Endothelial cell of umbilical vein (primary cell): ENCODE measurements at regions not wholly inside any gene's neighbourhood (a gene's known extent, or its start where the extent isn't known, plus 50 kb on each side); places are given as distances from the start of the nearest gene placed in this dataset.

Experiments used
- BruUV-seq: library from RNA; stranded (reverse); fragments of 400-500 nt; replicated peaks from 2 replicates; lab custom pipeline; 2021; lab: Mats Ljungman, UMichigan
- CTCF ChIA-PET: fragments of 300-600, 350-600 bp; sonication (Branson Sonifier 250); formaldehyde crosslinking; loops from one replicate; lab custom pipeline; 2021; ENCODE audit warnings: antibody characterized with exemption, inconsistent platforms; lab: Charles Lee
- POLR2A ChIA-PET: fragments of 300-600, 350-600 bp; sonication (Branson Sonifier 250); formaldehyde crosslinking; loops from one replicate; lab custom pipeline; 2021; ENCODE audit warnings: antibody characterized with exemption, inconsistent platforms; lab: Charles Lee
- DNase-seq: peaks from one replicate; pipeline ENCODE4 v3.0.0-alpha.2; 2011; ENCODE audit warnings: low read depth, low spot score
- FAIRE-seq: peaks from 2 replicates; lab custom pipeline; 2011; peaks lifted over from hg19 to GRCh38; lab: Jason Lieb, UNC
- H2AFZ ChIP-seq: 2 replicates; pipeline ENCODE4 v1.6.0; 2012; ENCODE audit warnings: low read depth, low read length, control low read depth, inconsistent platforms
- H3K27ac ChIP-seq: 2 replicates; pipeline ENCODE4 v1.5.1; 2011; ENCODE audit warnings: low read depth, mild to moderate bottlenecking, control low read depth, low read length, moderate library complexity; ENCODE audit not compliant: insufficient read depth
- H3K27me3 ChIP-seq, 2 experiments: 2 replicates each; pipeline versions ENCODE4 v1.6.0 to v1.6.1; 2011; ENCODE audit warnings: low read length in 2 of 2, mixed read lengths in 1 of 2; ENCODE audit not compliant: control insufficient read depth in 2 of 2, insufficient read depth in 2 of 2
- H3K36me3 ChIP-seq, 2 experiments: 2 replicates in 1 of 2; 3 replicates in 1 of 2; pipeline ENCODE4 v1.5.1; 2011; ENCODE audit warnings: low read length in 2 of 2, mild to moderate bottlenecking in 1 of 2, moderate library complexity in 1 of 2; ENCODE audit not compliant: control insufficient read depth in 2 of 2, insufficient read depth in 2 of 2; ENCODE audit errors: extremely low read depth in 1 of 2
- H3K4me1 ChIP-seq: 3 replicates; pipeline ENCODE4 v1.5.1; 2011; ENCODE audit warnings: mild to moderate bottlenecking, low read length; ENCODE audit not compliant: control insufficient read depth, insufficient read depth; ENCODE audit errors: extremely low read depth
- H3K4me2 ChIP-seq: 2 replicates; pipeline ENCODE4 v1.6.1; 2011; ENCODE audit warnings: low read length, control low read depth, mixed read lengths; ENCODE audit not compliant: insufficient read depth
- H3K4me3 ChIP-seq, 3 experiments: fragments of 200-600 bp in 1 of 3; sonication (generic), shearing (Covaris generic) in 1 of 3; replicated peaks in 1 of 3; 2 replicates each; pipeline ENCODE4 v1.5.1; 2011 to 2016; ENCODE audit warnings: control low read depth in 3 of 3, low read length in 3 of 3, mild to moderate bottlenecking in 2 of 3, inconsistent platforms in 1 of 3, low read depth in 1 of 3, moderate library complexity in 1 of 3; ENCODE audit not compliant: insufficient read depth in 1 of 3
- H3K79me2 ChIP-seq: 2 replicates; pipeline ENCODE4 v1.6.0; 2012; ENCODE audit warnings: low read length, inconsistent platforms; ENCODE audit not compliant: control insufficient read depth, insufficient read depth
- H3K9ac ChIP-seq: replicated peaks from 2 replicates; pipeline ENCODE3; 2011; ENCODE audit warnings: low read length, control low read depth; ENCODE audit not compliant: insufficient read depth; ENCODE audit errors: extremely low read depth
- H3K9me1 ChIP-seq: replicated peaks from 3 replicates; pipeline ENCODE4 v1.6.0; 2011; ENCODE audit warnings: mild to moderate bottlenecking, low read length; ENCODE audit not compliant: control insufficient read depth, insufficient read depth; ENCODE audit errors: extremely low read depth
- H3K9me3 ChIP-seq: replicated peaks from 2 replicates; pipeline ENCODE4 v1.5.1; 2012; ENCODE audit warnings: low read length, inconsistent platforms; ENCODE audit not compliant: control insufficient read depth, insufficient read depth
- H4K20me1 ChIP-seq: replicated peaks from 2 replicates; pipeline ENCODE3; 2011; ENCODE audit warnings: mild to moderate bottlenecking, low read length; ENCODE audit not compliant: control insufficient read depth, insufficient read depth; ENCODE audit errors: extremely low read depth
- EZH2 ChIP-seq: IDR thresholded peaks from 2 replicates; pipeline ENCODE4 v1.6.1; 2012; ENCODE audit warnings: borderline replicate concordance, low read depth, mild to moderate bottlenecking, moderate library complexity, low read length, inconsistent platforms; ENCODE audit not compliant: severe bottlenecking
- FOS ChIP-seq: IDR thresholded peaks from 2 replicates; pipeline ENCODE4 v1.6.1; 2011; ENCODE audit warnings: mild to moderate bottlenecking, low read length, moderate library complexity, borderline replicate concordance; ENCODE audit not compliant: insufficient read depth
- GATA2 ChIP-seq: IDR thresholded peaks from 2 replicates; pipeline ENCODE4 v1.7.0; 2011; ENCODE audit warnings: low read depth, mild to moderate bottlenecking, moderate library complexity, mixed read lengths, low read length; ENCODE audit not compliant: insufficient read length, insufficient read depth
- JUN ChIP-seq: IDR thresholded peaks from 2 replicates; pipeline ENCODE4 v1.6.1; 2011; ENCODE audit warnings: borderline replicate concordance, low read depth; ENCODE audit not compliant: insufficient read length, insufficient read depth
- MAX ChIP-seq: IDR thresholded peaks from 2 replicates; pipeline ENCODE4 v1.6.1; 2011; ENCODE audit not compliant: insufficient read depth, insufficient read length
- MYC ChIP-seq: IDR thresholded peaks from one replicate; pipeline ENCODE4 v1.6.1; 2011; ENCODE audit warnings: mild to moderate bottlenecking, low read depth, low read length
- POLR2A ChIP-seq: IDR thresholded peaks from 2 replicates; pipeline ENCODE4 v1.6.1; 2012; ENCODE audit warnings: low read depth, mild to moderate bottlenecking, control low read depth, low read length
- POLR2AphosphoS5 ChIP-seq: IDR thresholded peaks from 2 replicates; pipeline ENCODE4 v1.6.1; 2012; ENCODE audit warnings: low read depth, mild to moderate bottlenecking, control low read depth, low read length, moderate library complexity; ENCODE audit not compliant: insufficient read depth
- dilution Hi-C: fragments of 300-500 bp; cut with MboI; formaldehyde crosslinking; loops from one replicate; pipeline ENCODE4 v1.15.0; 2019; ENCODE audit warnings: low sequenced_read_pairs; ENCODE audit not compliant: extremely low pct_ligation_motif_present
- intact Hi-C: fragments of 100-400 bp; cut with micrococcal nuclease; formaldehyde crosslinking; loops from one replicate; pipeline ENCODE4 v1.10.0; 2022
- TF ChIP-seq, protein P1 (sequence below), 2 donors: IDR thresholded peaks; 1 replicate in 1 of 2; 2 replicates in 1 of 2; pipeline ENCODE4 v1.5.1; 2011; ENCODE audit warnings: low read length in 2 of 2, mild to moderate bottlenecking in 2 of 2, moderate library complexity in 2 of 2, control low read depth in 1 of 2, inconsistent platforms in 1 of 2, low read depth in 1 of 2; ENCODE audit not compliant: insufficient read depth in 1 of 2; ENCODE audit errors: extremely low read depth in 1 of 2

GRCh38 chr12:110983811-110984210, 63.4 kb upstream of the MYL2 start:
- BruUV-seq, result no TSS peak
- H3K27me3 ChIP-seq, result peaks cover 0 to 5% of the 10 kb centered on the region in 2 experiments
- no peak overlapping the region for H2AFZ ChIP-seq
- no peak overlapping the region for H3K4me2 ChIP-seq
- no peaks in the 10 kb centered on the region for H3K36me3 ChIP-seq
- no peaks in the 10 kb centered on the region for H3K9me3 ChIP-seq
- TF ChIP-seq GATA2 (no peak), POLR2AphosphoS5 (no peak), MYC (no peak), POLR2A (no peak), MAX (no peak), FOS (no peak), JUN (no peak), EZH2 (no peak)
- TF ChIP-seq, protein P1, sequence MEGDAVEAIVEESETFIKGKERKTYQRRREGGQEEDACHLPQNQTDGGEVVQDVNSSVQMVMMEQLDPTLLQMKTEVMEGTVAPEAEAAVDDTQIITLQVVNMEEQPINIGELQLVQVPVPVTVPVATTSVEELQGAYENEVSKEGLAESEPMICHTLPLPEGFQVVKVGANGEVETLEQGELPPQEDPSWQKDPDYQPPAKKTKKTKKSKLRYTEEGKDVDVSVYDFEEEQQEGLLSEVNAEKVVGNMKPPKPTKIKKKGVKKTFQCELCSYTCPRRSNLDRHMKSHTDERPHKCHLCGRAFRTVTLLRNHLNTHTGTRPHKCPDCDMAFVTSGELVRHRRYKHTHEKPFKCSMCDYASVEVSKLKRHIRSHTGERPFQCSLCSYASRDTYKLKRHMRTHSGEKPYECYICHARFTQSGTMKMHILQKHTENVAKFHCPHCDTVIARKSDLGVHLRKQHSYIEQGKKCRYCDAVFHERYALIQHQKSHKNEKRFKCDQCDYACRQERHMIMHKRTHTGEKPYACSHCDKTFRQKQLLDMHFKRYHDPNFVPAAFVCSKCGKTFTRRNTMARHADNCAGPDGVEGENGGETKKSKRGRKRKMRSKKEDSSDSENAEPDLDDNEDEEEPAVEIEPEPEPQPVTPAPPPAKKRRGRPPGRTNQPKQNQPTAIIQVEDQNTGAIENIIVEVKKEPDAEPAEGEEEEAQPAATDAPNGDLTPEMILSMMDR (IDR thresholded peaks at IDR 0.05; ENCODE audit: extremely low read depth in 1 of 2, insufficient read depth in 1 of 2, low read depth in 1 of 2, low read length in 2 of 2), result no peak
- ChIA-PET CTCF (no interaction called here), POLR2A (no interaction called here)
- FAIRE-seq, result no peak
- intact Hi-C loops (no loop called here), dilution Hi-C loops (no loop called here)
- no peaks in the 10 kb centered on the region for H3K4me1 ChIP-seq
- no peaks in the 10 kb centered on the region for H4K20me1 ChIP-seq
- no peaks in the 10 kb centered on the region for H3K79me2 ChIP-seq
- no peak overlapping the region for H3K4me3 ChIP-seq
- no peak overlapping the region for H3K27ac ChIP-seq
- no peaks in the 10 kb centered on the region for H3K9me1 ChIP-seq
- DNase-seq, result no peak
- no peak overlapping the region for H3K9ac ChIP-seq
